ENCODE measurements at regions not wholly inside any gene's neighbourhood (a gene's known extent, or its start where the extent isn't known, plus 50 kb on each side); places are given as distances from the start of the nearest gene placed in this dataset.

DNA sequence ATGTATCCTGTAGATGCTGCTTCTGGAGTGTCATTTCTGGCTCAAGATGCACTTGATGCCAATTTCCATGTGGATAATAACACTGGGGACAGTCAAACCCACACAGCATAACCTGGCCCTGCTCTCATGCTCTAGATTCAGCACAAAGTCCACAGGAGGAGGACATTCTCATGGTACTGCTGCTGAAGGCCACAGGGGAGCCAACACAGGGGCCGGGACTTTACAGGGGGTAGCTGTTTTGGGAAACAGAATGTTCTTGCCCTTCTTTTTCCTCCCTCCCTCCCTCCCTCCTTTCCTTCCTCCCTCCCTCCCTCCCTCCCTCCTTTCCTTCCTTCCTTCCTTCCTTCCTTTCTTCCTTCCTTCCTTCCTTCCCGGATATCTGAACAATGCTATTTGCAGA is 477.4 kb downstream of the PDCD6IP start:
- TF ChIP-seq, protein P1, sequence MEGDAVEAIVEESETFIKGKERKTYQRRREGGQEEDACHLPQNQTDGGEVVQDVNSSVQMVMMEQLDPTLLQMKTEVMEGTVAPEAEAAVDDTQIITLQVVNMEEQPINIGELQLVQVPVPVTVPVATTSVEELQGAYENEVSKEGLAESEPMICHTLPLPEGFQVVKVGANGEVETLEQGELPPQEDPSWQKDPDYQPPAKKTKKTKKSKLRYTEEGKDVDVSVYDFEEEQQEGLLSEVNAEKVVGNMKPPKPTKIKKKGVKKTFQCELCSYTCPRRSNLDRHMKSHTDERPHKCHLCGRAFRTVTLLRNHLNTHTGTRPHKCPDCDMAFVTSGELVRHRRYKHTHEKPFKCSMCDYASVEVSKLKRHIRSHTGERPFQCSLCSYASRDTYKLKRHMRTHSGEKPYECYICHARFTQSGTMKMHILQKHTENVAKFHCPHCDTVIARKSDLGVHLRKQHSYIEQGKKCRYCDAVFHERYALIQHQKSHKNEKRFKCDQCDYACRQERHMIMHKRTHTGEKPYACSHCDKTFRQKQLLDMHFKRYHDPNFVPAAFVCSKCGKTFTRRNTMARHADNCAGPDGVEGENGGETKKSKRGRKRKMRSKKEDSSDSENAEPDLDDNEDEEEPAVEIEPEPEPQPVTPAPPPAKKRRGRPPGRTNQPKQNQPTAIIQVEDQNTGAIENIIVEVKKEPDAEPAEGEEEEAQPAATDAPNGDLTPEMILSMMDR (IDR thresholded peaks at IDR 0.05; ENCODE audit: insufficient read depth, low read length, poor library complexity, severe bottlenecking): no peak
- no peak for TF ChIP-seq EZH2phosphoT487 (conservative IDR thresholded peaks at IDR 0.05; ENCODE audit: low read length)
